IMR-90 (cell line): ENCODE measurements at regions not wholly inside any gene's neighbourhood (a gene's known extent, or its start where the extent isn't known, plus 50 kb on each side); places are given as distances from the start of the nearest gene placed in this dataset.
A peak's percentile ranks its signal among the peaks of the same experiment; 100 is the strongest.

Source experiments
- ATAC-seq: fragments of 200-7000 bp; cut with Tn5 transposase; 2 replicates; pipeline ENCODE4 v1.9.1; 2020; ENCODE audit warnings: low read depth, mild to moderate bottlenecking, moderate library complexity
- BruUV-seq: library from RNA; stranded (reverse); fragments of 400-500 nt; replicated peaks from 2 replicates; lab custom pipeline; 2021; lab: Mats Ljungman, UMichigan
- CTCF ChIA-PET: fragments of 300-600 bp; formaldehyde crosslinking; extraction: SDS; loops from one replicate; lab custom pipeline; 2021; ENCODE audit warnings: antibody characterized with exemption; lab: Yijun Ruan, JAX
- POLR2A ChIA-PET: fragments of 300-600 bp; sonication (Branson Sonifier 250); formaldehyde crosslinking; loops from one replicate; lab custom pipeline; 2022; ENCODE audit warnings: antibody characterized with exemption; ENCODE audit not compliant: unreplicated experiment; lab: Charles Lee
- DNase-seq: peaks from one replicate; pipeline ENCODE4 v3.0.0; 2013
- H2AFZ ChIP-seq: replicated peaks from 2 replicates; pipeline ENCODE3; 2013; ENCODE audit warnings: low read length, mild to moderate bottlenecking; ENCODE audit not compliant: poor library complexity
- H2AK5ac ChIP-seq: 2 replicates; pipeline ENCODE4 v1.6.1; 2013; ENCODE audit warnings: low read depth, low read length, inconsistent platforms
- H2AK9ac ChIP-seq: replicated peaks from 2 replicates; pipeline ENCODE3; 2013; ENCODE audit warnings: mild to moderate bottlenecking, low read depth, low read length, moderate library complexity; ENCODE audit not compliant: poor library complexity
- H2BK120ac ChIP-seq: 2 replicates; pipeline ENCODE4 v1.6.1; 2013; ENCODE audit warnings: low read depth, low read length, inconsistent platforms
- H2BK15ac ChIP-seq: 3 replicates; pipeline ENCODE4 v1.6.1; 2013; ENCODE audit warnings: low read depth, low read length, inconsistent platforms
- H2BK20ac ChIP-seq: 2 replicates; pipeline ENCODE4 v1.6.1; 2013; ENCODE audit warnings: low read depth, mild to moderate bottlenecking, inconsistent platforms, low read length, moderate library complexity
- H2BK5ac ChIP-seq: 2 replicates; pipeline ENCODE4 v1.6.1; 2013; ENCODE audit warnings: mild to moderate bottlenecking, low read depth, low read length, inconsistent platforms; ENCODE audit not compliant: poor library complexity, severe bottlenecking
- H3K14ac ChIP-seq: replicated peaks from 2 replicates; pipeline ENCODE4 v1.6.1; 2013; ENCODE audit warnings: low read depth, low read length, inconsistent platforms
- H3K18ac ChIP-seq: 2 replicates; pipeline ENCODE4 v1.6.1; 2013; ENCODE audit warnings: low read depth, low read length, control low read depth
- H3K23ac ChIP-seq: 2 replicates; pipeline ENCODE4 v1.6.1; 2013; ENCODE audit warnings: low read depth, low read length, inconsistent platforms
- H3K27ac ChIP-seq: 2 replicates; pipeline ENCODE4 v1.5.1; 2013; ENCODE audit warnings: mild to moderate bottlenecking, control low read depth, low read length; ENCODE audit not compliant: insufficient read depth
- H3K27me3 ChIP-seq: 2 replicates; pipeline ENCODE4 v1.6.1; 2013; ENCODE audit warnings: low read length; ENCODE audit not compliant: control insufficient read depth, insufficient read depth
- H3K36me3 ChIP-seq: 2 replicates; pipeline ENCODE4 v1.6.1; 2013; ENCODE audit warnings: low read length, mixed read lengths; ENCODE audit not compliant: control insufficient read depth, insufficient read depth
- H3K4ac ChIP-seq: 2 replicates; pipeline ENCODE4 v1.6.1; 2013; ENCODE audit warnings: low read depth, low read length, inconsistent platforms
- H3K4me1 ChIP-seq: 2 replicates; pipeline ENCODE4 v1.6.1; 2013; ENCODE audit warnings: low read length, mixed read lengths; ENCODE audit not compliant: control insufficient read depth, insufficient read depth
- H3K4me2 ChIP-seq: 2 replicates; pipeline ENCODE4 v1.6.1; 2013; ENCODE audit warnings: low read depth, mild to moderate bottlenecking, control low read depth, low read length, moderate library complexity
- H3K4me3 ChIP-seq: 2 replicates; pipeline ENCODE4 v1.5.1; 2013; ENCODE audit warnings: low read depth, mild to moderate bottlenecking, control low read depth, low read length, moderate library complexity; ENCODE audit not compliant: insufficient read depth
- H3K56ac ChIP-seq: 2 replicates; pipeline ENCODE4 v1.6.1; 2013; ENCODE audit warnings: low read length, inconsistent platforms; ENCODE audit not compliant: insufficient read depth; ENCODE audit errors: extremely low read depth
- H3K79me1 ChIP-seq, 2 experiments: 2 replicates each; pipeline ENCODE4 v1.6.1; 2013; ENCODE audit warnings: low read length in 2 of 2, inconsistent platforms in 1 of 2, low read depth in 1 of 2
- H3K9ac ChIP-seq: 2 replicates; pipeline ENCODE4 v1.6.1; 2013; ENCODE audit warnings: low read depth, low read length, control low read depth
- H3K9me1 ChIP-seq: 2 replicates; pipeline ENCODE4 v1.6.1; 2013; ENCODE audit warnings: low read length, inconsistent platforms; ENCODE audit not compliant: insufficient read depth
- H3K9me3 ChIP-seq: 2 replicates; pipeline ENCODE4 v1.6.1; 2013; ENCODE audit warnings: low read length; ENCODE audit not compliant: control insufficient read depth, insufficient read depth
- H4K20me1 ChIP-seq: 2 replicates; pipeline ENCODE4 v1.6.1; 2013; ENCODE audit warnings: low read length, inconsistent platforms; ENCODE audit not compliant: insufficient read depth
- H4K5ac ChIP-seq: 2 replicates; pipeline ENCODE4 v1.6.1; 2013; ENCODE audit warnings: mild to moderate bottlenecking, low read depth, low read length, control low read depth
- H4K8ac ChIP-seq, 2 experiments: 2 replicates each; pipeline ENCODE4 v1.6.1; 2013; ENCODE audit warnings: low read depth in 2 of 2, low read length in 2 of 2, control low read depth in 1 of 2, inconsistent platforms in 1 of 2
- H4K91ac ChIP-seq: 2 replicates; pipeline ENCODE4 v1.6.1; 2013; ENCODE audit warnings: low read depth, low read length, inconsistent platforms; ENCODE audit not compliant: insufficient read depth
- BHLHE40 ChIP-seq: fragments of 150-350 bp; IDR thresholded peaks from 2 replicates; pipeline ENCODE4 v1.6.1; 2016; ENCODE audit warnings: mild to moderate bottlenecking, low read depth, low read length
- CEBPB ChIP-seq: IDR thresholded peaks from 2 replicates; pipeline ENCODE4 v1.6.1; 2012; ENCODE audit warnings: low read depth, low read length, improper control_type of control experiment
- CHD1 ChIP-seq: IDR thresholded peaks from 2 replicates; pipeline ENCODE4 v1.6.1; 2012; ENCODE audit warnings: low read depth, low read length, improper control_type of control experiment
- ELK1 ChIP-seq: fragments of 150-350 bp; IDR thresholded peaks from 2 replicates; pipeline ENCODE4 v1.6.1; 2016; ENCODE audit warnings: low read depth, mild to moderate bottlenecking, low read length, moderate library complexity, borderline replicate concordance
- FOS ChIP-seq: fragments of 150-350 bp; IDR thresholded peaks from 2 replicates; pipeline ENCODE4 v1.6.1; 2016; ENCODE audit warnings: low read depth, low read length
- MAFK ChIP-seq: IDR thresholded peaks from 2 replicates; pipeline ENCODE4 v1.6.1; 2012; ENCODE audit warnings: low read depth, low read length, improper control_type of control experiment
- MAZ ChIP-seq: IDR thresholded peaks from 2 replicates; pipeline ENCODE4 v1.6.1; 2012; ENCODE audit warnings: low read depth, mild to moderate bottlenecking, low read length, improper control_type of control experiment, moderate library complexity, borderline replicate concordance
- MXI1 ChIP-seq: IDR thresholded peaks from 2 replicates; pipeline ENCODE4 v1.6.1; 2012; ENCODE audit warnings: low read depth, mild to moderate bottlenecking, low read length, moderate library complexity, borderline replicate concordance
- NFE2L2 ChIP-seq: fragments of 150-350 bp; IDR thresholded peaks from 2 replicates; pipeline ENCODE4 v1.6.1; 2016; ENCODE audit warnings: low read depth, mild to moderate bottlenecking, low read length
- POLR2A ChIP-seq: IDR thresholded peaks from 2 replicates; pipeline ENCODE4 v1.6.1; 2012; ENCODE audit warnings: mild to moderate bottlenecking, low read depth, low read length
- RAD21 ChIP-seq: IDR thresholded peaks from 2 replicates; pipeline ENCODE4 v1.6.1; 2012; ENCODE audit warnings: low read length, improper control_type of control experiment
- RCOR1 ChIP-seq: IDR thresholded peaks from 2 replicates; pipeline ENCODE4 v1.6.1; 2012; ENCODE audit warnings: mild to moderate bottlenecking, low read length, improper control_type of control experiment; ENCODE audit not compliant: insufficient replicate concordance
- RFX5 ChIP-seq: IDR thresholded peaks from 2 replicates; pipeline ENCODE4 v1.8.0; 2012; ENCODE audit warnings: low read depth, mild to moderate bottlenecking, low read length, moderate library complexity
- SMC3 ChIP-seq: fragments of 150-350 bp; IDR thresholded peaks from 2 replicates; pipeline ENCODE4 v1.6.1; 2016; ENCODE audit warnings: low read depth, mild to moderate bottlenecking, antibody characterized with exemption, low read length, moderate library complexity
- USF2 ChIP-seq: fragments of 150-350 bp; IDR thresholded peaks from 2 replicates; pipeline ENCODE4 v1.6.1; 2017; ENCODE audit warnings: mild to moderate bottlenecking, antibody characterized with exemption, low read length, low read depth
- WGBS, 2 experiments: methylation state at CpG; one replicate each; pipeline versions ENCODE4 v1.1.5 to v1.1.7; 2013; ENCODE audit warnings: missing lambda C conversion rate in 2 of 2; ENCODE audit not compliant: insufficient read length in 1 of 2; ENCODE audit errors: extremely low coverage in 2 of 2; 5-methylcytosine and 5-hydroxymethylcytosine counted together
- dilution Hi-C: fragments of 300-500 bp; cut with HindIII; formaldehyde crosslinking; loops from one replicate; pipeline ENCODE4 v1.14.3; 2018; ENCODE audit warnings: low sequenced_read_pairs; ENCODE audit not compliant: unreplicated experiment
- in situ Hi-C: fragments of 300-500 bp; cut with MboI; formaldehyde crosslinking; loops from 3 replicates; pipeline ENCODE4 v1.14.3; 2019; ENCODE audit warnings: low sequenced_read_pairs, inconsistent platforms, mixed read lengths
- intact Hi-C: fragments of 100-400 bp; cut with micrococcal nuclease; formaldehyde crosslinking; loops from 2 replicates; pipeline ENCODE4 v1.10.0; 2022

- Histone ChIP-seq H3K9ac (no peak overlapping the region), H3K27me3 (no peaks in the 10 kb centered on the region; the same call in 1 of the 2 replicates), H3K9me1 (no peaks in the 10 kb centered on the region), H2AK9ac (peak overlapping the region; percentile 76), H3K18ac (no peak overlapping the region), H2BK20ac (no peak overlapping the region), H3K4ac (no peak overlapping the region), H4K20me1 (no peaks in the 10 kb centered on the region), H3K36me3 (no peaks in the 10 kb centered on the region), H3K27ac (no peak overlapping the region), H3K23ac (no peak overlapping the region), H4K8ac (no peak overlapping the region), H2BK120ac (no peak overlapping the region), H3K14ac (no peak overlapping the region), H3K56ac (no peak overlapping the region), H2BK5ac (no peak overlapping the region), H3K9me3 (no peaks in the 10 kb centered on the region), H2BK15ac (no peak overlapping the region), H3K4me2 (no peak overlapping the region), H3K4me1 (no peaks in the 10 kb centered on the region), H3K4me3 (no peak overlapping the region), H4K5ac (no peak overlapping the region), H3K79me1 (no peaks in the 10 kb centered on the region), H2AK5ac (no peak overlapping the region), H4K91ac (no peak overlapping the region), H2AFZ (peak overlapping the region; percentile 10)
- no TSS peak for BruUV-seq
- WGBS, 2 experiments = 95% methylated on average over 10 of the region's 18 CpGs; no CpG with 5 or more reads in 1 of the 2 experiments
- ChIA-PET CTCF (interaction anchor here (0.7 kb wide), 1 partner anchor 30 kb away, joined by 3 read pairs; no protein-coding TSS in a partner anchor), POLR2A (no interaction called here)
- in situ Hi-C loops (no loop called here), dilution Hi-C loops (no loop called here), intact Hi-C loops (no loop called here)
- DNase-seq (no peak), ATAC-seq (no peak)
- TF ChIP-seq NFE2L2 = no peak
- TF ChIP-seq BHLHE40 = no peak
- TF ChIP-seq RAD21 = no peak
- TF ChIP-seq SMC3 = no peak
- TF ChIP-seq MAFK = no peak
- no peak for TF ChIP-seq RCOR1
- TF ChIP-seq RFX5 = no peak
- no peak for TF ChIP-seq POLR2A
- no peak for TF ChIP-seq FOS
- TF ChIP-seq USF2 = no peak
- no peak for TF ChIP-seq ELK1
- TF ChIP-seq MAZ = no peak
- TF ChIP-seq CEBPB = no peak
- TF ChIP-seq MXI1 = no peak
- no peak for TF ChIP-seq CHD1
These were observed 290.5 kb upstream of the HS6ST1 start for GRCh38 chr2:128608921-128609880.
